Sciatic nerve (tissue), 2 donors: ENCODE measurements at regions not wholly inside any gene's neighbourhood (a gene's known extent, or its start where the extent isn't known, plus 50 kb on each side); places are given as distances from the start of the nearest gene placed in this dataset.

Experiments
- ATAC-seq: fragments of 200-7000 bp; cut with Tn5 transposase; one replicate; pipeline ENCODE4 v1.9.1; 2020; ENCODE audit warnings: mild to moderate bottlenecking, moderate library complexity
- DNase-seq: peaks from one replicate; pipeline ENCODE4 v3.0.0-alpha.2; 2020; ENCODE audit warnings: low spot score
- intact Hi-C: fragments of 100-400 bp; cut with DNase I; formaldehyde crosslinking; loops from one replicate; pipeline ENCODE4 v1.14.2; 2022
- donor health status: DM: no; HTN: no; CAD: no.
- donor health status: DM: no; HTN: no; CAD: no.

GRCh38 chr2:139968588-139968987 is 1188.4 kb upstream of the NXPH2 start:
- no peak for ATAC-seq
- intact Hi-C loops: no loop called here
- no peak for DNase-seq

- DNase-seq (no peak), ATAC-seq (no peak)
- intact Hi-C loops: no loop called here
Observed at GRCh38 chr2:139967665-139968064, 1187.5 kb upstream of the NXPH2 start.

GRCh38 chr2:139964721-139965440 is 1184.7 kb upstream of the NXPH2 start:
- DNase-seq (no peak), ATAC-seq (no peak)
- intact Hi-C loops: no loop called here

GRCh38 chr2:139963863-139964355 is 1183.7 kb upstream of the NXPH2 start:
- no peak for DNase-seq
- intact Hi-C loops: no loop called here
- ATAC-seq: no peak

GRCh38 chr2:139949242-139949972 is 1169.2 kb upstream of the NXPH2 start:
- no peak for DNase-seq
- no peak for ATAC-seq
- intact Hi-C loops: no loop called here

GRCh38 chr2:139946690-139947089 is 1166.5 kb upstream of the NXPH2 start:
- DNase-seq: no peak
- intact Hi-C loops: no loop called here

GRCh38 chr2:139940686-139941085 is 1160.5 kb upstream of the NXPH2 start:
- ATAC-seq (no peak), DNase-seq (no peak)
- intact Hi-C loops: no loop called here

More at GRCh38 chr2:139946690-139947089, 1166.5 kb upstream of the NXPH2 start:
- no peak for ATAC-seq

- ATAC-seq (no peak), DNase-seq (no peak)
- intact Hi-C loops: no loop called here
Observed at GRCh38 chr2:139925903-139926302, 1145.7 kb upstream of the NXPH2 start.

- DNase-seq: no peak
- no peak for ATAC-seq
- intact Hi-C loops: no loop called here
Observed at GRCh38 chr2:139924070-139924469, 1143.9 kb upstream of the NXPH2 start.

GRCh38 chr2:139918982-139919381 is 1138.8 kb upstream of the NXPH2 start:
- intact Hi-C loops: no loop called here
- no peak for ATAC-seq
- DNase-seq: no peak

GRCh38 chr2:139917690-139918384 is 1137.6 kb upstream of the NXPH2 start:
- intact Hi-C loops: no loop called here
- ATAC-seq (no peak), DNase-seq (no peak)

- ATAC-seq (no peak), DNase-seq (no peak)
- intact Hi-C loops: no loop called here
Observed at GRCh38 chr2:139916822-139917221, 1136.6 kb upstream of the NXPH2 start.

- intact Hi-C loops: no loop called here
- DNase-seq: no peak
- ATAC-seq: no peak
Observed at GRCh38 chr2:139911160-139911559, 1131.0 kb upstream of the NXPH2 start.

GRCh38 chr2:139909136-139909535 is 1128.9 kb upstream of the NXPH2 start:
- intact Hi-C loops: no loop called here
- no peak for DNase-seq
- ATAC-seq: no peak

GRCh38 chr2:139905624-139906023 is 1125.4 kb upstream of the NXPH2 start:
- intact Hi-C loops: no loop called here
- ATAC-seq (no peak), DNase-seq (no peak)

- no peak for ATAC-seq
- intact Hi-C loops: no loop called here
- DNase-seq: no peak
Observed at GRCh38 chr2:139891636-139892035, 1111.4 kb upstream of the NXPH2 start.

GRCh38 chr2:139885921-139886498 is 1105.8 kb upstream of the NXPH2 start:
- intact Hi-C loops: no loop called here
- DNase-seq (no peak), ATAC-seq (no peak)

GRCh38 chr2:139876964-139877363 is 1096.8 kb upstream of the NXPH2 start:
- DNase-seq (no peak), ATAC-seq (no peak)
- intact Hi-C loops: no loop called here

GRCh38 chr2:139876321-139876720 is 1096.1 kb upstream of the NXPH2 start:
- intact Hi-C loops: no loop called here

GRCh38 chr2:139872503-139872902 is 1092.3 kb upstream of the NXPH2 start:
- intact Hi-C loops: loop anchor here (5.0 kb wide), 1 partner anchor 1680 kb away; no protein-coding TSS in a partner anchor
- no peak for DNase-seq
- no peak for ATAC-seq

More at GRCh38 chr2:139876321-139876720, 1096.1 kb upstream of the NXPH2 start:
- ATAC-seq (no peak), DNase-seq (no peak)
